Astrocyte (in vitro differentiated cells and primary cell): ENCODE measurements at regions not wholly inside any gene's neighbourhood (a gene's known extent, or its start where the extent isn't known, plus 50 kb on each side); places are given as distances from the start of the nearest gene placed in this dataset.

Experiments used
- DNase-seq: peaks from one replicate; pipeline ENCODE4 v3.0.0-alpha.2; 2010; ENCODE audit warnings: low read depth
- FAIRE-seq: peaks from 2 replicates; lab custom pipeline; 2011; peaks lifted over from hg19 to GRCh38; lab: Jason Lieb, UNC
- H2AFZ ChIP-seq: 2 replicates; pipeline ENCODE4 v1.6.0; 2012; ENCODE audit warnings: low read depth, low read length, inconsistent platforms
- H3K27ac ChIP-seq: 2 replicates; pipeline ENCODE4 v1.5.1; 2011; ENCODE audit warnings: low read depth, low read length, inconsistent platforms
- H3K27me3 ChIP-seq: 2 replicates; pipeline ENCODE4 v1.6.0; 2011; ENCODE audit warnings: low read length, inconsistent platforms; ENCODE audit not compliant: insufficient read depth
- H3K36me3 ChIP-seq: 2 replicates; pipeline ENCODE4 v1.5.1; 2011; ENCODE audit warnings: low read length, inconsistent platforms; ENCODE audit not compliant: insufficient read depth
- H3K4me1 ChIP-seq: 2 replicates; pipeline ENCODE4 v1.5.1; 2011; ENCODE audit warnings: low read length, inconsistent platforms; ENCODE audit not compliant: insufficient read depth
- H3K4me2 ChIP-seq: 2 replicates; pipeline ENCODE4 v1.6.0; 2012; ENCODE audit warnings: low read length, inconsistent platforms
- H3K4me3 ChIP-seq: 2 replicates; pipeline ENCODE4 v1.5.1; 2011; ENCODE audit warnings: low read depth, mild to moderate bottlenecking, low read length, inconsistent platforms; ENCODE audit not compliant: insufficient read depth
- H3K79me2 ChIP-seq: 2 replicates; pipeline ENCODE4 v1.6.0; 2012; ENCODE audit warnings: mild to moderate bottlenecking, low read length, inconsistent platforms; ENCODE audit not compliant: insufficient read depth
- H3K9ac ChIP-seq: 2 replicates; pipeline ENCODE4 v1.6.0; 2012; ENCODE audit warnings: mild to moderate bottlenecking, low read length, inconsistent platforms
- H3K9me3 ChIP-seq: 2 replicates; pipeline ENCODE4 v1.5.1; 2012; ENCODE audit warnings: low read depth, mild to moderate bottlenecking, low read length, inconsistent platforms; ENCODE audit not compliant: insufficient read depth
- H4K20me1 ChIP-seq: 2 replicates; pipeline ENCODE4 v1.6.0; 2012; ENCODE audit warnings: low read length, inconsistent platforms; ENCODE audit not compliant: insufficient read depth
- H3K27ac Mint-ChIP-seq: one replicate; pipeline ENCODE4 v1.8.0; 2021; ENCODE audit warnings: mild to moderate bottlenecking, mixed read lengths; ENCODE audit not compliant: unreplicated experiment
- H3K27me3 Mint-ChIP-seq: one replicate; pipeline ENCODE4 v1.8.0; 2021; ENCODE audit warnings: low read depth, mixed read lengths; ENCODE audit not compliant: unreplicated experiment
- H3K36me3 Mint-ChIP-seq: one replicate; pipeline ENCODE4 v1.8.0; 2021; ENCODE audit warnings: low read depth, mixed read lengths; ENCODE audit not compliant: unreplicated experiment
- H3K4me1 Mint-ChIP-seq: one replicate; pipeline ENCODE4 v1.8.0; 2021; ENCODE audit warnings: low read depth, mixed read lengths; ENCODE audit not compliant: unreplicated experiment
- H3K4me3 Mint-ChIP-seq: one replicate; pipeline ENCODE4 v1.8.0; 2021; ENCODE audit warnings: mild to moderate bottlenecking, moderate library complexity, mixed read lengths; ENCODE audit not compliant: unreplicated experiment
- H3K9me3 Mint-ChIP-seq: one replicate; pipeline ENCODE4 v1.8.0; 2021; ENCODE audit warnings: mild to moderate bottlenecking, mixed read lengths; ENCODE audit not compliant: unreplicated experiment
- EZH2 ChIP-seq: IDR thresholded peaks from 2 replicates; pipeline ENCODE4 v1.6.1; 2012; ENCODE audit warnings: mild to moderate bottlenecking, low read length, inconsistent platforms; ENCODE audit not compliant: insufficient read depth
- TF ChIP-seq, protein P1 (sequence below): IDR thresholded peaks from 2 replicates; pipeline ENCODE4 v1.5.1; 2011; ENCODE audit warnings: low read depth, mild to moderate bottlenecking, inconsistent platforms, low read length, moderate library complexity; ENCODE audit not compliant: insufficient read depth

DNA sequence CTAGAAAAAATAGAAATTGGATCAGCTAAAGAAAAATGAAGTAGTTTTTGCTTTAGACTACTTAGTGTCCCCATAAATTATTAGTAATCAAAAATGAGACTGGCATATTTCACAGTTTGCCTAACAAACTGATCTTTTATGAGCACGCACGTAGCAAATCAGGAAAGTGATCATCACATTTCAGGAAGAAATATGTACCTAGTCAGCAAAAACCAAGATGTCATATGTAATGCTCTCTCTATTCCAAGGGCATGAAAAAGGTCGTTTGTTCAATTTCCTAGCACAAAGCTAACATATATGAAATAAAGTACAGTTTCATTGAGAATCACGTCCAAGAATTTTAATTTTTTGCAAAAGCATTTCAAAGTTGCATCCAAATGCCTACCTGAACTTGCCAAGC lies 600.4 kb upstream of the CHAC2 start:
- Histone ChIP-seq H3K4me1 (no peaks in the 10 kb centered on the region), H3K4me2 (no peak overlapping the region), H3K9me3 (no peaks in the 10 kb centered on the region), H3K4me3 (no peak overlapping the region), H2AFZ (no peak overlapping the region), H3K79me2 (no peaks in the 10 kb centered on the region), H3K27me3 (no peaks in the 10 kb centered on the region), H3K9ac (no peak overlapping the region), H3K27ac (no peak overlapping the region), H3K36me3 (no peaks in the 10 kb centered on the region), H4K20me1 (no peaks in the 10 kb centered on the region)
- H3K9me3 Mint-ChIP-seq, result peaks cover 3% of the 10 kb centered on the region
- no peaks in the 10 kb centered on the region for H3K27me3 Mint-ChIP-seq
- no peak overlapping the region for H3K27ac Mint-ChIP-seq
- TF ChIP-seq EZH2, result no peak
- TF ChIP-seq, protein P1, sequence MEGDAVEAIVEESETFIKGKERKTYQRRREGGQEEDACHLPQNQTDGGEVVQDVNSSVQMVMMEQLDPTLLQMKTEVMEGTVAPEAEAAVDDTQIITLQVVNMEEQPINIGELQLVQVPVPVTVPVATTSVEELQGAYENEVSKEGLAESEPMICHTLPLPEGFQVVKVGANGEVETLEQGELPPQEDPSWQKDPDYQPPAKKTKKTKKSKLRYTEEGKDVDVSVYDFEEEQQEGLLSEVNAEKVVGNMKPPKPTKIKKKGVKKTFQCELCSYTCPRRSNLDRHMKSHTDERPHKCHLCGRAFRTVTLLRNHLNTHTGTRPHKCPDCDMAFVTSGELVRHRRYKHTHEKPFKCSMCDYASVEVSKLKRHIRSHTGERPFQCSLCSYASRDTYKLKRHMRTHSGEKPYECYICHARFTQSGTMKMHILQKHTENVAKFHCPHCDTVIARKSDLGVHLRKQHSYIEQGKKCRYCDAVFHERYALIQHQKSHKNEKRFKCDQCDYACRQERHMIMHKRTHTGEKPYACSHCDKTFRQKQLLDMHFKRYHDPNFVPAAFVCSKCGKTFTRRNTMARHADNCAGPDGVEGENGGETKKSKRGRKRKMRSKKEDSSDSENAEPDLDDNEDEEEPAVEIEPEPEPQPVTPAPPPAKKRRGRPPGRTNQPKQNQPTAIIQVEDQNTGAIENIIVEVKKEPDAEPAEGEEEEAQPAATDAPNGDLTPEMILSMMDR, result no peak
- no peak overlapping the region for H3K4me3 Mint-ChIP-seq
- H3K36me3 Mint-ChIP-seq, result no peaks in the 10 kb centered on the region
- peaks cover 2% of the 10 kb centered on the region for H3K4me1 Mint-ChIP-seq
- FAIRE-seq (no peak), DNase-seq (no peak)

GRCh38 chr2:53150146-53150545 lies 617.5 kb upstream of the CHAC2 start:
- H3K4me1 Mint-ChIP-seq, result no peaks in the 10 kb centered on the region
- no peaks in the 10 kb centered on the region for H3K36me3 ChIP-seq
- H3K9ac ChIP-seq, result no peak overlapping the region
- H3K79me2 ChIP-seq, result no peaks in the 10 kb centered on the region
- no peaks in the 10 kb centered on the region for H3K4me1 ChIP-seq
- FAIRE-seq, result no peak
- no peak for DNase-seq
- H3K27ac ChIP-seq, result no peak overlapping the region
- H2AFZ ChIP-seq, result no peak overlapping the region
- no peak overlapping the region for H3K4me3 ChIP-seq
- no peaks in the 10 kb centered on the region for H3K36me3 Mint-ChIP-seq
- TF ChIP-seq, protein P1, result no peak
- TF ChIP-seq EZH2, result no peak
- no peaks in the 10 kb centered on the region for H3K27me3 ChIP-seq
- no peak overlapping the region for H3K27ac Mint-ChIP-seq
- H3K4me2 ChIP-seq, result no peak overlapping the region
- H3K4me3 Mint-ChIP-seq, result no peak overlapping the region
- H3K9me3 ChIP-seq, result no peaks in the 10 kb centered on the region
- H3K9me3 Mint-ChIP-seq, result no peaks in the 10 kb centered on the region
- H3K27me3 Mint-ChIP-seq, result no peaks in the 10 kb centered on the region
- H4K20me1 ChIP-seq, result no peaks in the 10 kb centered on the region

- Histone ChIP-seq H3K27ac (no peak overlapping the region), H3K4me3 (no peak overlapping the region), H3K27me3 (no peaks in the 10 kb centered on the region), H3K36me3 (no peaks in the 10 kb centered on the region), H3K4me1 (no peaks in the 10 kb centered on the region), H3K9me3 (no peaks in the 10 kb centered on the region), H3K9ac (no peak overlapping the region), H4K20me1 (no peaks in the 10 kb centered on the region), H3K79me2 (no peaks in the 10 kb centered on the region), H2AFZ (no peak overlapping the region), H3K4me2 (no peak overlapping the region)
- no peak for DNase-seq
- Mint-ChIP-seq H3K9me3 (no peaks in the 10 kb centered on the region), H3K27ac (no peak overlapping the region), H3K27me3 (no peaks in the 10 kb centered on the region), H3K4me3 (no peak overlapping the region), H3K4me1 (no peaks in the 10 kb centered on the region), H3K36me3 (no peaks in the 10 kb centered on the region)
- TF ChIP-seq, protein P1, result no peak
- no peak for TF ChIP-seq EZH2
- FAIRE-seq, result no peak
These were observed 619.4 kb upstream of the CHAC2 start for GRCh38 chr2:53148221-53148620.
